HL-60 (cell line): ENCODE measurements at regions not wholly inside any gene's neighbourhood (a gene's known extent, or its start where the extent isn't known, plus 50 kb on each side); places are given as distances from the start of the nearest gene placed in this dataset.

Experiments
- DNase-seq, 2 experiments: peaks; one replicate each; pipeline ENCODE4 v3.0.0-alpha.2; 2010 to 2020; ENCODE audit warnings: low read depth in 1 of 2, low spot score in 1 of 2
- H3K27ac ChIP-seq: fragments of 250-450 bp; sonication (Bioruptor Pico); replicated peaks from 2 replicates; pipeline ENCODE4 v1.5.1; 2020; ENCODE audit warnings: mild to moderate bottlenecking, moderate library complexity
- H3K27me3 ChIP-seq: fragments of 250-450 bp; sonication (Bioruptor Pico); 2 replicates; pipeline ENCODE4 v1.5.1; 2021; ENCODE audit warnings: mild to moderate bottlenecking, moderate library complexity; ENCODE audit not compliant: insufficient read depth, poor library complexity, severe bottlenecking
- H3K4me3 ChIP-seq: replicated peaks from 2 replicates; pipeline ENCODE4 v1.5.1; 2011; ENCODE audit warnings: mild to moderate bottlenecking, control low read depth, low read length; ENCODE audit not compliant: insufficient read depth
- GABPA ChIP-seq: IDR thresholded peaks from 2 replicates; pipeline ENCODE4 v1.6.1; 2012; ENCODE audit warnings: low read depth
- POLR2AphosphoS5 ChIP-seq: IDR thresholded peaks from 2 replicates; pipeline ENCODE4 v1.6.1; 2012; ENCODE audit warnings: low read depth
- SPI1 ChIP-seq: IDR thresholded peaks from 2 replicates; pipeline ENCODE4 v1.6.1; 2012; ENCODE audit warnings: low read depth, mild to moderate bottlenecking, borderline replicate concordance
- TF ChIP-seq, protein P1 (sequence below): IDR thresholded peaks from 2 replicates; pipeline ENCODE4 v1.6.1; 2012; ENCODE audit warnings: low read depth; ENCODE audit not compliant: insufficient replicate concordance
- TF ChIP-seq, protein P2 (sequence below): IDR thresholded peaks from one replicate; pipeline ENCODE4 v1.5.1; 2011; ENCODE audit warnings: low read length, control low read depth, inconsistent platforms; ENCODE audit not compliant: insufficient read depth

DNA sequence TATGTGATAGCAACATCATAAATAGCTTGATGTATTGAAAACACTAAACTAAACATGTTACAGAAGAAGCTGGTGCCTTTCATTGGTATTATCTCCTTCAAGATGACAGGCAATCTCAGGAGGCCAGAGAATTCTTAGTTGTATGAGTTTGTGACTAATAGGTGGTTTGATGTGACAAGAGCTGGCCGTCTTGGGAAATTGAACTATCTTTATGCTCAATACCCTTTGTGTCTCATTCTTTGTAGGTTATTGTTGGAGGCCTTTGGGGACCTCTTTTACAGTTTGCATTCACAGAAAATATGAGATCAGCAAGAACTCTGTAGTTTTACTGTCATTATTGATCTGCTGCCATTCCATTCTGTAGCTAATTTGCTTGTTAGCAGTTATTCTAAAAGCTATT, 659.2 kb upstream of the PITX2 start:
- no peak for DNase-seq
- no peak overlapping the region for H3K4me3 ChIP-seq
- TF ChIP-seq, protein P1, sequence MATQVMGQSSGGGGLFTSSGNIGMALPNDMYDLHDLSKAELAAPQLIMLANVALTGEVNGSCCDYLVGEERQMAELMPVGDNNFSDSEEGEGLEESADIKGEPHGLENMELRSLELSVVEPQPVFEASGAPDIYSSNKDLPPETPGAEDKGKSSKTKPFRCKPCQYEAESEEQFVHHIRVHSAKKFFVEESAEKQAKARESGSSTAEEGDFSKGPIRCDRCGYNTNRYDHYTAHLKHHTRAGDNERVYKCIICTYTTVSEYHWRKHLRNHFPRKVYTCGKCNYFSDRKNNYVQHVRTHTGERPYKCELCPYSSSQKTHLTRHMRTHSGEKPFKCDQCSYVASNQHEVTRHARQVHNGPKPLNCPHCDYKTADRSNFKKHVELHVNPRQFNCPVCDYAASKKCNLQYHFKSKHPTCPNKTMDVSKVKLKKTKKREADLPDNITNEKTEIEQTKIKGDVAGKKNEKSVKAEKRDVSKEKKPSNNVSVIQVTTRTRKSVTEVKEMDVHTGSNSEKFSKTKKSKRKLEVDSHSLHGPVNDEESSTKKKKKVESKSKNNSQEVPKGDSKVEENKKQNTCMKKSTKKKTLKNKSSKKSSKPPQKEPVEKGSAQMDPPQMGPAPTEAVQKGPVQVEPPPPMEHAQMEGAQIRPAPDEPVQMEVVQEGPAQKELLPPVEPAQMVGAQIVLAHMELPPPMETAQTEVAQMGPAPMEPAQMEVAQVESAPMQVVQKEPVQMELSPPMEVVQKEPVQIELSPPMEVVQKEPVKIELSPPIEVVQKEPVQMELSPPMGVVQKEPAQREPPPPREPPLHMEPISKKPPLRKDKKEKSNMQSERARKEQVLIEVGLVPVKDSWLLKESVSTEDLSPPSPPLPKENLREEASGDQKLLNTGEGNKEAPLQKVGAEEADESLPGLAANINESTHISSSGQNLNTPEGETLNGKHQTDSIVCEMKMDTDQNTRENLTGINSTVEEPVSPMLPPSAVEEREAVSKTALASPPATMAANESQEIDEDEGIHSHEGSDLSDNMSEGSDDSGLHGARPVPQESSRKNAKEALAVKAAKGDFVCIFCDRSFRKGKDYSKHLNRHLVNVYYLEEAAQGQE: no peak
- TF ChIP-seq, protein P2, sequence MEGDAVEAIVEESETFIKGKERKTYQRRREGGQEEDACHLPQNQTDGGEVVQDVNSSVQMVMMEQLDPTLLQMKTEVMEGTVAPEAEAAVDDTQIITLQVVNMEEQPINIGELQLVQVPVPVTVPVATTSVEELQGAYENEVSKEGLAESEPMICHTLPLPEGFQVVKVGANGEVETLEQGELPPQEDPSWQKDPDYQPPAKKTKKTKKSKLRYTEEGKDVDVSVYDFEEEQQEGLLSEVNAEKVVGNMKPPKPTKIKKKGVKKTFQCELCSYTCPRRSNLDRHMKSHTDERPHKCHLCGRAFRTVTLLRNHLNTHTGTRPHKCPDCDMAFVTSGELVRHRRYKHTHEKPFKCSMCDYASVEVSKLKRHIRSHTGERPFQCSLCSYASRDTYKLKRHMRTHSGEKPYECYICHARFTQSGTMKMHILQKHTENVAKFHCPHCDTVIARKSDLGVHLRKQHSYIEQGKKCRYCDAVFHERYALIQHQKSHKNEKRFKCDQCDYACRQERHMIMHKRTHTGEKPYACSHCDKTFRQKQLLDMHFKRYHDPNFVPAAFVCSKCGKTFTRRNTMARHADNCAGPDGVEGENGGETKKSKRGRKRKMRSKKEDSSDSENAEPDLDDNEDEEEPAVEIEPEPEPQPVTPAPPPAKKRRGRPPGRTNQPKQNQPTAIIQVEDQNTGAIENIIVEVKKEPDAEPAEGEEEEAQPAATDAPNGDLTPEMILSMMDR: no peak
- TF ChIP-seq GABPA (no peak), SPI1 (no peak), POLR2AphosphoS5 (no peak)
- no peak overlapping the region for H3K27ac ChIP-seq
- no peaks in the 10 kb centered on the region for H3K27me3 ChIP-seq

- Histone ChIP-seq H3K27me3 (no peaks in the 10 kb centered on the region), H3K27ac (no peak overlapping the region), H3K4me3 (no peak overlapping the region)
- DNase-seq: peak; percentile 29 to 43
- no peak for TF ChIP-seq GABPA
- TF ChIP-seq, protein P2: peak; percentile 85
Measured at GRCh38 chr4:111283066-111283677, 660.3 kb upstream of the PITX2 start.

DNA sequence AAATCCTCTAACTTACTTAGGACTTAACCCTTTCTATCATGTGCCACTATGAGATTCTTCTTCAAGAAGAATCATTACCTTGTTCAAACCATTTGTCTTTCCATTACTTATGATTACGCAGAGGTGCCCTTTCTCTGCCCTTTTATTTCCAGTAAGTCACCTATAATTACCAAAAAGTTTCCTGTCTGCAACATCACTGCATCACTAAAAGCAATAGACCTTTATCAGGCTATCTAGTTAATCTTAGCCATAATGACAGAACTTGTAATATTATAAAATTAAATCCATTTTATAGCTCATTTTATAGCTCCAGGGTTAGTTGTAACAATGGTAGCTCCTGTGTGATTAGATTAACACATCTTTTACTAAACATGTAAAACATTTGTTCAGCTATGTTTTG, 673.6 kb upstream of the PITX2 start:
- no peak for DNase-seq
- Histone ChIP-seq H3K4me3 (no peak overlapping the region), H3K27me3 (no peaks in the 10 kb centered on the region), H3K27ac (no peak overlapping the region)
- no peak for TF ChIP-seq GABPA
- no peak for TF ChIP-seq POLR2AphosphoS5
- TF ChIP-seq, protein P1: no peak
- TF ChIP-seq SPI1: no peak
- TF ChIP-seq, protein P2: no peak

DNA sequence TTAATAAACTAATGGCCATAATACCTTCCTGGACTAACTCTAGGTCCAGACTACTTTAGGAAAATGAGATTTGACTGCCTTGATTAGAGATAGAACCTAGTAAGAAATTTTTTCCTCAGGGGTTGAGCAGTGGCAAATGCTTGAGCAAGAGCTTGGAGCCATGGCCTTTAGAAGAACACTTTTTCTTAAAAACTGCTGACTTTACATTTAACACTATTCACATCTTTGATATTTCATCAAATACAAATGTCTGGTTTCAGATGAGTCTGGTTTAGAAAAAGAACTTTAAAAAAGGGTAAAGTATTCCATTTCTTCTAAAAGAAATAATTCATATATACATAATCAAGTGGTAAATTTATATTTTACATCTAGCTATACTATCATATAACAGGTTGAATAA, 680.9 kb upstream of the PITX2 start:
- TF ChIP-seq, protein P2: no peak
- TF ChIP-seq, protein P1: no peak
- no peak for TF ChIP-seq SPI1
- TF ChIP-seq GABPA: no peak
- TF ChIP-seq POLR2AphosphoS5: no peak
- DNase-seq: no peak
- H3K27me3 ChIP-seq: no peaks in the 10 kb centered on the region
- no peak overlapping the region for H3K4me3 ChIP-seq
- no peak overlapping the region for H3K27ac ChIP-seq
